ENCODE measurements at regions not wholly inside any gene's neighbourhood (a gene's known extent, or its start where the extent isn't known, plus 50 kb on each side); places are given as distances from the start of the nearest gene placed in this dataset.

DNA sequence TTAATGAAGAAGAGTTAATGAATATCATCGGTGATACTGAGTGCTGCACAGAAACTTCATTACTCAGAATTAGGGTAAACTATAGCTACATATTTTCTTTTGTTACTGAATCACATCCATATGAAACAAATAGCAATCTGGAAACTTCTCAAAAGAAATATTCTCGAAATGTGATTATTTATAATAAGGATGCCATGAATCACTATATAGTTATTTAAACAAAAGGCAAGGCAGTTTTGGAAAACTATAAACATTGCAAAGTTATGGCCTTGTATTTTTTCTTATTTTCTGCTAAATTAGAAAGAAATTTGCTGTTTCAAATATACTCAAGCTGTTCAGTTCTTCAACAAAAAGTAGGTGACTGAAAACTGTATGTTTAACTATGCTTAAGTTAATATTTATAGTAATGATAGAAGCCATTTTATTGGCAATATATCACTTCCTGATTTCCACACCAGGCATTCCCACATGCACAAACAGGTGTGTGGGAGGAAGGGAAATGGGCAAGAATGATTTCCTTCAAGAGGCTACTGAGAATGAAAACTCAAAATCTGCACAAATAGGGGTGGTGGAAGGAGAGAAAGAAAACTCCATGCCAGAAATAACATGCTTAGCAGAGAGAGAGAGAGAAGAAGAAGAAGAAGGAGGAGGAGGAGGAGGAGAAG lies 74.5 kb upstream of the FRY start:
- Histone ChIP-seq H3K4me1 (ENCODE audit: control insufficient read depth, insufficient read depth, low read length) (no peaks in the 10 kb centered on the region), H3K27me3 (ENCODE audit: control insufficient read depth, insufficient read depth, low read length) (no peaks in the 10 kb centered on the region), H3K36me3 (ENCODE audit: control insufficient read depth, insufficient read depth, low read length) (no peaks in the 10 kb centered on the region), H3K27ac (ENCODE audit: low read length) (no peak overlapping the region), H3K9me3 (ENCODE audit: control insufficient read depth, insufficient read depth, low read length) (0 out of 2 replicates have a peak, but pooled peaks cover 1% of the 10 kb centered on the region), H3K4me3 (ENCODE audit: low read length) (no peak overlapping the region)
- WGBS (ENCODE audit: insufficient coverage, insufficient read length) = no CpG with 5 or more reads among the region's 2 CpGs
- DNase-seq (ENCODE audit: low read depth, low spot score) = no peak

DNA sequence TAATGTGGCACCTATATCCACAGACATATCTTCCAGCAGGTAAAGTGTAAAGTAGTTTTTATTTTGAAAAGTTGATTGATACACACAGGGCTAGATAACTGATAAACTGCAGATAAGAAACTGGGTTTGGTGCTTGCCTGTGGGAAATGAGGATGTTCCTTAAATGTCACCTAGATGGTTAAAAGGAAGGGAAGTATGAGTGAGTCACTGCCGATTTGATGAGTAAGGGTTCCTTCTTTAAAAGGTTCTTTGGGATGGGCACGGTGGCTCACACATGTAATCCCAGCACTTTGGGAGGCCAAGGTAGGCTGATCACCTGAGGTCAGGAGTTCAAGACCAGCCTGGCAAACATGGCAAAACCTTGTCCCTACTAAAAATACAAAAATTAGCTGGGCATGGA lies 73.8 kb upstream of the FRY start:
- no peak overlapping the region for H3K27ac ChIP-seq (ENCODE audit: low read length)
- H3K27me3 ChIP-seq (ENCODE audit: control insufficient read depth, insufficient read depth, low read length) = no peaks in the 10 kb centered on the region
- DNase-seq (ENCODE audit: low read depth, low spot score) = no peak
- WGBS (ENCODE audit: insufficient coverage, insufficient read length) = no CpG with 5 or more reads among the region's 2 CpGs
- no peak overlapping the region for H3K4me3 ChIP-seq (ENCODE audit: low read length)
- 0 out of 2 replicates have a peak, but pooled peaks cover 1% of the 10 kb centered on the region for H3K9me3 ChIP-seq (ENCODE audit: control insufficient read depth, insufficient read depth, low read length)
- H3K36me3 ChIP-seq (ENCODE audit: control insufficient read depth, insufficient read depth, low read length) = no peaks in the 10 kb centered on the region
- no peaks in the 10 kb centered on the region for H3K4me1 ChIP-seq (ENCODE audit: control insufficient read depth, insufficient read depth, low read length)

- H3K9me3 ChIP-seq (ENCODE audit: control insufficient read depth, insufficient read depth, low read length) = 0 out of 2 replicates have a peak, but pooled peaks cover 1% of the 10 kb centered on the region
- H3K4me1 ChIP-seq (ENCODE audit: control insufficient read depth, insufficient read depth, low read length) = no peaks in the 10 kb centered on the region
- DNase-seq (ENCODE audit: low read depth, low spot score) = no peak
- H3K4me3 ChIP-seq (ENCODE audit: low read length) = no peak overlapping the region
- H3K27me3 ChIP-seq (ENCODE audit: control insufficient read depth, insufficient read depth, low read length) = no peaks in the 10 kb centered on the region
- H3K36me3 ChIP-seq (ENCODE audit: control insufficient read depth, insufficient read depth, low read length) = no peaks in the 10 kb centered on the region
- no peak overlapping the region for H3K27ac ChIP-seq (ENCODE audit: low read length)
- no CpG with 5 or more reads among the region's 3 CpGs for WGBS (ENCODE audit: insufficient coverage, insufficient read length)
Observed at GRCh38 chr13:31962731-31963370, 68.7 kb upstream of the FRY start.

- H3K9me3 ChIP-seq (ENCODE audit: control insufficient read depth, insufficient read depth, low read length) = no peaks in the 10 kb centered on the region
- H3K4me3 ChIP-seq (ENCODE audit: low read length) = no peak overlapping the region
- no peak overlapping the region for H3K27ac ChIP-seq (ENCODE audit: low read length)
- WGBS (ENCODE audit: insufficient coverage, insufficient read length) = no CpG with 5 or more reads among the region's 1 CpG
- DNase-seq (ENCODE audit: low read depth, low spot score) = no peak
- no peaks in the 10 kb centered on the region; the same call in 1 of the 2 replicates for H3K27me3 ChIP-seq (ENCODE audit: control insufficient read depth, insufficient read depth, low read length)
- no peaks in the 10 kb centered on the region for H3K36me3 ChIP-seq (ENCODE audit: control insufficient read depth, insufficient read depth, low read length)
- H3K4me1 ChIP-seq (ENCODE audit: control insufficient read depth, insufficient read depth, low read length) = no peaks in the 10 kb centered on the region
Observed at GRCh38 chr13:31963631-31964030, 67.9 kb upstream of the FRY start.

DNA sequence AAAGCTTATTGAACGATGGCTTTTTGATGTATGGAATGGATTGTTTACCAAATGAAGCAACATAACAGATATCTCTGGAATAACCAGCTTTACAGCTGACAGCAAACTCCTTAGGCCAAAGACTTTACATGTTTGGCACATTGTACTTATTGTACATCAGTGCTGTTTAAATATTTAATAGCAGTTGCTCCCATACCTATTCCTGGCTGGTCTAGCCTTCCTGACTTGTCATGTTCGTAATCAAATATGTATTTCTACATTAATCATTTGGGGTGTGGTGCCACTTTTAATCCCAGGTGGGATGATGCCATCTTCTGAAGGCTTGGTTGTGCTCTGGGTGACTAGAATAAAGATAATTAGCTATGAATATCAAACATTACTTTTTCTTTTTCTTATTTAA lies 67.4 kb upstream of the FRY start:
- Histone ChIP-seq H3K4me3 (ENCODE audit: low read length) (no peak overlapping the region), H3K27me3 (ENCODE audit: control insufficient read depth, insufficient read depth, low read length) (no peaks in the 10 kb centered on the region; the same call in 1 of the 2 replicates), H3K36me3 (ENCODE audit: control insufficient read depth, insufficient read depth, low read length) (no peaks in the 10 kb centered on the region), H3K27ac (ENCODE audit: low read length) (no peak overlapping the region), H3K9me3 (ENCODE audit: control insufficient read depth, insufficient read depth, low read length) (no peaks in the 10 kb centered on the region), H3K4me1 (ENCODE audit: control insufficient read depth, insufficient read depth, low read length) (no peaks in the 10 kb centered on the region)
- WGBS (ENCODE audit: insufficient coverage, insufficient read length) = no CpG with 5 or more reads among the region's 2 CpGs
- DNase-seq (ENCODE audit: low read depth, low spot score) = no peak

DNA sequence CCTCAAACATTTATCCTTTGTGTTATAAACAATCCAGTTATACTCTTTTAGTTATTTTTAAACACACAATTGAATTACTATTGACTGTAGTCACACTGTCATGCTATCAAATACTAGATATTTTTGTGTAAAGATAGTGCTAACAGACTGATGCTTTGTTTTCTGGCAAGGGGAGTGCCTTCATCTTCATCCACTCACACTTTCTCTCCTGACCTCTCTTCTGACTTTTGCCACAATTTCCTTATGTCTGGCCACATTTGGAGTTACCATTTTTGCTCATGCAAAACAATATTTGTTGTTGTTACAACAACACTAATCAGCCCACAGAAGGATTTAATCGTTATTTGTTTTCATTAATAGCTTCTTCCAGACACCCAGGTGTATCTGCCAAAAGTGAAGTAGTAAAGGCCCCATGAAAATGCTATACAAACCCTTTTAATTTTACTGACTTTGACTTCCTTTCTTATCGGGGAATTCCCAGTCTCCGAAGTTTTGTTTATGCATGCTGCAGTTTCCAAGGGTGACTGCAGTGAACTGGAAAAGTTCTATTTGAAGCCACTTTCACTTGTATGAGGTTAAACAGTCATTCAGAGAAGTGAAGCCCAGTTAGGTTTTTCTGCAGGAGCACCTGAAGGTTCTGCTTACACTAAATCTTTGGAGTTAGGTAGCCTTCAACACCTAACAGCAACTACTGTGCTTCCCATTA lies 66.1 kb upstream of the FRY start:
- Histone ChIP-seq H3K27me3 (ENCODE audit: control insufficient read depth, insufficient read depth, low read length) (no peaks in the 10 kb centered on the region; the same call in 1 of the 2 replicates), H3K9me3 (ENCODE audit: control insufficient read depth, insufficient read depth, low read length) (no peaks in the 10 kb centered on the region), H3K36me3 (ENCODE audit: control insufficient read depth, insufficient read depth, low read length) (no peaks in the 10 kb centered on the region), H3K4me3 (ENCODE audit: low read length) (no peak overlapping the region), H3K4me1 (ENCODE audit: control insufficient read depth, insufficient read depth, low read length) (no peaks in the 10 kb centered on the region), H3K27ac (ENCODE audit: low read length) (no peak overlapping the region)
- DNase-seq (ENCODE audit: low read depth, low spot score) = no peak
- WGBS (ENCODE audit: insufficient coverage, insufficient read length) = no CpG with 5 or more reads among the region's 3 CpGs

GRCh38 chr13:31967155-31967554 lies 64.4 kb upstream of the FRY start:
- no peak overlapping the region for H3K4me3 ChIP-seq (ENCODE audit: low read length)
- H3K9me3 ChIP-seq (ENCODE audit: control insufficient read depth, insufficient read depth, low read length) = no peaks in the 10 kb centered on the region
- no peaks in the 10 kb centered on the region for H3K36me3 ChIP-seq (ENCODE audit: control insufficient read depth, insufficient read depth, low read length)
- no peaks in the 10 kb centered on the region; the same call in 1 of the 2 replicates for H3K27me3 ChIP-seq (ENCODE audit: control insufficient read depth, insufficient read depth, low read length)
- DNase-seq (ENCODE audit: low read depth, low spot score) = no peak
- no peaks in the 10 kb centered on the region for H3K4me1 ChIP-seq (ENCODE audit: control insufficient read depth, insufficient read depth, low read length)
- no CpG with 5 or more reads among the region's 1 CpG for WGBS (ENCODE audit: insufficient coverage, insufficient read length)
- no peak overlapping the region for H3K27ac ChIP-seq (ENCODE audit: low read length)

- Histone ChIP-seq H3K4me1 (ENCODE audit: control insufficient read depth, insufficient read depth, low read length) (0 out of 2 replicates have a peak, but pooled peaks cover 2% of the 10 kb centered on the region), H3K36me3 (ENCODE audit: control insufficient read depth, insufficient read depth, low read length) (no peaks in the 10 kb centered on the region), H3K27me3 (ENCODE audit: control insufficient read depth, insufficient read depth, low read length) (no peaks in the 10 kb centered on the region; the same call in 1 of the 2 replicates), H3K9me3 (ENCODE audit: control insufficient read depth, insufficient read depth, low read length) (no peaks in the 10 kb centered on the region), H3K4me3 (ENCODE audit: low read length) (no peak overlapping the region), H3K27ac (ENCODE audit: low read length) (no peak overlapping the region)
- DNase-seq (ENCODE audit: low read depth, low spot score) = no peak
- WGBS (ENCODE audit: insufficient coverage, insufficient read length) = no CpG with 5 or more reads among the region's 3 CpGs
Observed at GRCh38 chr13:31968473-31968872, 63.1 kb upstream of the FRY start.

DNA sequence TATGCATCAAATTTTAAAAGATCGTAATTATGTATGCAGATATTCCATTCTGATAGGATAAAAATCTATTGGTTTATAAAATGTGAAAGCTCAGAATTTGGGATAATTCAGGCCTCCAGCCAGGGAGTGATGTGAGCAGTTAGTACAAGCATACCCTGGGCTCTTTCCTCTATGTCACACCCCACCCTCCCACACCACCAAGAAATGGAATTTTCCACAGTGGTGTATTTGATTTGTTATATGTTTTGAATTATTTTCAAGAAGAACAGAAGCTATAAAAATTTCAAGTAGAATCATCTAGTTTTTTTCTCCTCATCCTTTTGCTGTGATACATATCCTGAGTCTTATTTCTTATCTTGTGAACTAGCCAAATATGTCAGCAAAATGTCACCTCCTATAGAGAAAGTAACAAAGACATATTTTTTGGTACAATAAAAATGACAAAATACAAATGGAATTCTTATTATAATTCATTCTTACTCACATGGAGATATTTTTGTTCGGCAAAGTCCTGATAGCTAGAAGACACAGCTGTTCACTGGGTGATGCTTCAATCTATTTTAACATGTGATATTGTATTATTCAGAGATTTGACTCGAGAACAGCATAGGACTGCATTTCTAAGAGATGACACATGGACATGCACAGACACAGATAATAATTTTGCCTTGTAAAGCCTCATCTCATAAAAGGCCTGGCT lies 61.2 kb upstream of the FRY start:
- H3K4me1 ChIP-seq (ENCODE audit: control insufficient read depth, insufficient read depth, low read length) = 0 out of 2 replicates have a peak, but pooled peaks cover 2% of the 10 kb centered on the region
- no peaks in the 10 kb centered on the region; the same call in 1 of the 2 replicates for H3K27me3 ChIP-seq (ENCODE audit: control insufficient read depth, insufficient read depth, low read length)
- WGBS (ENCODE audit: insufficient coverage, insufficient read length) = no CpG with 5 or more reads among the region's 3 CpGs

DNA sequence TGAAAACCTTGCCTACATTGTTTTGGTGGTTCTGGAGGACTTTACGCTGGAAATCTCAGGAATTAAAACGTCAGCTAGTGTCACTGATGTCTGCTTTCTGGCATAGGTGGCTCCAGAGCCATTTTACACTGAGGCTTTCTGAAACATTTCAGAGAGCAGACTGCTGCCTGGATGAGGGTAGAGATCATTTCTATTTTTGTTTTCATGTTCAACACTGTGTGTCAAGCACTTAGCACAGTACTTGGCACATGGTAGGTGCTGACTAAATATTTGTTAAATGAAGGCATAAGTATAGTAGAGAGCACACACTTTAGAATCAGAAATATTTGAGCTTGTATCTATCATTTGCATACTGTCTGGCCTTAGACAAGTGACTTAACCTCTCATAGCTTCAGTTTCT lies 59.1 kb upstream of the FRY start:
- DNase-seq (ENCODE audit: low read depth, low spot score) = no peak
- no CpG with 5 or more reads among the region's 2 CpGs for WGBS (ENCODE audit: insufficient coverage, insufficient read length)

More for the DNA sequence above, 61.2 kb upstream of the FRY start:
- Histone ChIP-seq H3K27ac (ENCODE audit: low read length) (no peak overlapping the region), H3K36me3 (ENCODE audit: control insufficient read depth, insufficient read depth, low read length) (no peaks in the 10 kb centered on the region), H3K4me3 (ENCODE audit: low read length) (no peak overlapping the region), H3K9me3 (ENCODE audit: control insufficient read depth, insufficient read depth, low read length) (no peaks in the 10 kb centered on the region)
- no peak for DNase-seq (ENCODE audit: low read depth, low spot score)

More for the DNA sequence above, 59.1 kb upstream of the FRY start:
- Histone ChIP-seq H3K27ac (ENCODE audit: low read length) (no peak overlapping the region), H3K27me3 (ENCODE audit: control insufficient read depth, insufficient read depth, low read length) (no peaks in the 10 kb centered on the region; the same call in 1 of the 2 replicates), H3K4me1 (ENCODE audit: control insufficient read depth, insufficient read depth, low read length) (0 out of 2 replicates have a peak, but pooled peaks cover 2% of the 10 kb centered on the region), H3K36me3 (ENCODE audit: control insufficient read depth, insufficient read depth, low read length) (no peaks in the 10 kb centered on the region), H3K9me3 (ENCODE audit: control insufficient read depth, insufficient read depth, low read length) (no peaks in the 10 kb centered on the region), H3K4me3 (ENCODE audit: low read length) (no peak overlapping the region)

Measured in iPS DF 6.9 (cell line).